Stimulated activated naive CD8-positive, alpha-beta T cell treated with anti-CD3 and anti-CD28 coated beads, Interleukin-15, amount 100 ng/mL, for 72 hours (primary cell): ENCODE measurements at regions not wholly inside any gene's neighbourhood (a gene's known extent, or its start where the extent isn't known, plus 50 kb on each side); places are given as distances from the start of the nearest gene placed in this dataset.

Experiments
- ATAC-seq: fragments of 150-1000 bp; cut with Tn5 transposase; 2 replicates; pipeline ENCODE4 v1.10.0; 2021; ENCODE audit warnings: mild to moderate bottlenecking, moderate library complexity
- DNase-seq, 2 donors: peaks; one replicate each; pipeline ENCODE4 v3.0.0; 2021 to 2022
- H3K27ac Mint-ChIP-seq, 2 donors: one replicate each; pipeline ENCODE4 v1.8.0; 2022; ENCODE audit warnings: mild to moderate bottlenecking in 2 of 2, mixed read lengths in 2 of 2, moderate library complexity in 2 of 2
- H3K27me3 Mint-ChIP-seq: one replicate; pipeline ENCODE4 v1.8.0; 2022; ENCODE audit warnings: mixed read lengths
- H3K4me1 Mint-ChIP-seq: one replicate; pipeline ENCODE4 v1.8.0; 2022; ENCODE audit warnings: mild to moderate bottlenecking, mixed read lengths
- H3K4me3 Mint-ChIP-seq, 2 donors: one replicate each; pipeline ENCODE4 v1.8.0; 2022; ENCODE audit warnings: mild to moderate bottlenecking in 2 of 2, mixed read lengths in 2 of 2, moderate library complexity in 1 of 2
- H3K9me3 Mint-ChIP-seq, 2 donors: one replicate each; pipeline ENCODE4 v1.8.0; 2022; ENCODE audit warnings: mixed read lengths in 2 of 2

DNA sequence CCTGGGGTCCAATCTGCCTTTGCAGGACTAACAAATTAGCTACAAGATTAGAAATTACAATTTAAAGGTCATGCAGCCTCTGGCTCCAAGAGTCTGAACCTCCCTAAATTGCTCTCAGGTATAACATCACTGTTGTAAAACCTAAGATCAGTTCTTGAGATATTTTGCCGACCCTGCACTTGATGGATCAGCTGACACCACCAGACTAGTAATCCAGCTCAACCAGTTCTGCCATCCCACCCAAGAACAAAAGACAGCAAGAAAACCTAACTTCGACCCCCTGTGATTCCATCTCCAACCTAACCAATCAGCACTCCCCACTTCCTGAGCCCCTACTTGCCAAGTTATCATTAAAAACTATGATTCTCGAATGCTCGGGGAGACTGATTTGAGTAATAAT lies 323.0 kb upstream of the BOD1L1 start:
- DNase-seq, result no peak
- Mint-ChIP-seq H3K27me3 (no peaks in the 10 kb centered on the region), H3K4me1 (no peaks in the 10 kb centered on the region), H3K9me3 (no peaks in the 10 kb centered on the region), H3K4me3 (no peak overlapping the region), H3K27ac (no peak overlapping the region)
- ATAC-seq, result no peak

GRCh38 chr4:13953083-13953482 lies 325.6 kb upstream of the BOD1L1 start:
- no peaks in the 10 kb centered on the region for H3K4me1 Mint-ChIP-seq
- DNase-seq (no peak), ATAC-seq (peak; percentile 43)
- no peaks in the 10 kb centered on the region for H3K9me3 Mint-ChIP-seq
- H3K4me3 Mint-ChIP-seq, result no peak overlapping the region
- no peak overlapping the region for H3K27ac Mint-ChIP-seq
- H3K27me3 Mint-ChIP-seq, result no peaks in the 10 kb centered on the region

GRCh38 chr4:13955551-13955950 lies 328.0 kb upstream of the BOD1L1 start:
- H3K27ac Mint-ChIP-seq, result no peak overlapping the region
- no peaks in the 10 kb centered on the region for H3K4me1 Mint-ChIP-seq
- H3K27me3 Mint-ChIP-seq, result no peaks in the 10 kb centered on the region
- no peak overlapping the region for H3K4me3 Mint-ChIP-seq
- DNase-seq (no peak), ATAC-seq (no peak)
- no peaks in the 10 kb centered on the region for H3K9me3 Mint-ChIP-seq

DNA sequence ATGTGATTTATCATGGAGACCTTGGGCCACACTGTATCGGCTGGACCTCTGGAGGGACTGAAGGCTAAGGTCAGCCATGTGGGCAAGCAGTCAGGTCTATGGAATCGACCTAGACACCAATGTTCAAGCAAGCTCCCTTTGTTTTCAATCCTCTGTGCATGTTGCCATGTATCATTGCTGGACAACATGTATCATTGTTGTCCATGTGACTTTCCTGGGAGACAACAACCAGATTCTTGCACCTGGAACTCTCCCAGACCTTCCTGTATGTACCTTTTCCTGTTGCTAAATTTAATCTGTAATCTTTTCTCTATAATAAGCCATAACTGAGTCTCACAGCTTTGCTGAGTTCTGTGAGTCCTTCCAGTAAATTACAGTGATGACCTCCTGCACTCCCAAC lies 329.4 kb upstream of the BOD1L1 start:
- ATAC-seq (no peak), DNase-seq (no peak)
- Mint-ChIP-seq H3K27ac (peak overlapping the region in 1 of 2 donors; percentile 36), H3K4me3 (no peak overlapping the region), H3K27me3 (no peaks in the 10 kb centered on the region), H3K9me3 (no peaks in the 10 kb centered on the region), H3K4me1 (no peaks in the 10 kb centered on the region)

- no peaks in the 10 kb centered on the region for H3K4me1 Mint-ChIP-seq
Measured at GRCh38 chr4:13957871-13958270, 330.3 kb upstream of the BOD1L1 start.

DNA sequence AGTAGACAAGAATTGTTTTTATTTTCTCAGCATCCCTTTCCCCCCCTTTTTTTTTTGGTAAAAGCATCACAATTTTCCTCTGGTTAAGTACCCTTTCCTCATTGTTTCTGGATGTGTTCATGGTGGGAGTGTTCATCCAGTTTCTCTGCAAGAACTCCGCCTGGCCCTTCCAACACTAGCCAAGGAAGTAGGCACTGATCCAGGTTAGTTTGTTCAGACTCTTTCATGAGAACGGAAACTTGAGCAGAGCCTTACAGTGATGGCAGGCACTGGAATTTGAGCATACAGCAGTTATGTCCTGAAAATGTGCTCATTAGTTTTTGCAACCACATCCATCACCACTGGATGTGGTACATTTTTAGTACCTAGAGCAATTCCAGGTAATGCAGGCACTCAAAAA lies 336.1 kb upstream of the BOD1L1 start:
- Mint-ChIP-seq H3K4me1 (no peaks in the 10 kb centered on the region), H3K9me3 (no peaks in the 10 kb centered on the region), H3K27ac (no peak overlapping the region), H3K27me3 (no peaks in the 10 kb centered on the region), H3K4me3 (no peak overlapping the region)
- no peak for ATAC-seq
- DNase-seq, result no peak

More at GRCh38 chr4:13957871-13958270, 330.3 kb upstream of the BOD1L1 start:
- ATAC-seq (no peak), DNase-seq (no peak)
- H3K4me3 Mint-ChIP-seq, result no peak overlapping the region
- no peaks in the 10 kb centered on the region for H3K27me3 Mint-ChIP-seq
- H3K27ac Mint-ChIP-seq, result no peak overlapping the region
- no peaks in the 10 kb centered on the region for H3K9me3 Mint-ChIP-seq

DNA sequence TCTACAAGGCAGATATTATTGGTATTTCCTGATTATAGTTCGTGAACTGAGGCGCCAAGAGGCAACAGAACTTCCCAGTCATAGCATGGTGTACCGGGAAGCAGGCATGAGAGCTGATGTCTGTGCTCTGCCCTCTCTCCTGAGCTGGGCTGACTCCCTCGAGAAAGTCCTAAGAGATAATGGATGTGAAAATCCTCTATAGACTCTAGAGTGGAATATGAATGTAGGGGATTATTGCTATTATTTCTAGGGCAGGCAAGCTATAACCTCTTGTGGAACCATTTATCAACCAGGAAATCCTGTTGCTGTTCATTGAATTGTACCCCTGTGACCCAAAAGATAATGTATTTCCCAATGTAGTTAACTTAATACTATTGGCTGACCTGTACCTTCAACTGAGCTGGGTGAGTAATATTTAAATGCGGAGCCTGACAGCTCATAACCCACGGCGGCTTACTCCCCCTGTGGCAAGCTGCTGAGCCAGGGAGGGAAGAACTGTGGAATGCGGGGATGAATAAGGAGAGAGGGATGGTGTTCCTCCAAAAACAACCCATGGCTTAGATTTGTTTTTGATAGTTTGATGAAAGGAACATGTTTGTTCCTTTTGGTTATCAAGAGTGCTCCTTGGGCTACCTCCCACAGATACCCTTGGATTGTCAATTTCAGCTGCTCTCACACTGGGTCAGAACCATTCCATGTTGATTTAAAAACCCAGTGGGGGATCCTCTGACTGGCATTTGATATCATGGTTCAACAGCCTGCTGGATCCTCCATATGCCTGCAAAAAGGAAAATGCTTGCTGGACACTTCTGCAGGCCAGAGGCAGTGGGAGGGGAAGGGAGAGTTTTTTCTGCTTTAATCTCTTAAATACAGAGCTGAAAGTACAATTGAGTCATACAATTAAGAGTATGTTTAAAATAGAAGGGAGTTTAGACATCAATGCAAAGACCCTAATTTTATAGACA lies 339.0 kb upstream of the BOD1L1 start:
- Mint-ChIP-seq H3K9me3 (no peaks in the 10 kb centered on the region), H3K27ac (no peak overlapping the region), H3K27me3 (no peaks in the 10 kb centered on the region), H3K4me1 (no peaks in the 10 kb centered on the region), H3K4me3 (no peak overlapping the region)
- ATAC-seq, result no peak
- no peak for DNase-seq

GRCh38 chr4:13968723-13969122 lies 341.2 kb upstream of the BOD1L1 start:
- DNase-seq, result no peak
- ATAC-seq, result no peak

GRCh38 chr4:13970349-13970748 lies 342.8 kb upstream of the BOD1L1 start:
- Mint-ChIP-seq H3K27me3 (no peaks in the 10 kb centered on the region), H3K4me3 (no peak overlapping the region), H3K4me1 (no peaks in the 10 kb centered on the region), H3K27ac (no peak overlapping the region), H3K9me3 (no peaks in the 10 kb centered on the region)
- ATAC-seq (no peak), DNase-seq (no peak)

More at GRCh38 chr4:13968723-13969122, 341.2 kb upstream of the BOD1L1 start:
- Mint-ChIP-seq H3K27me3 (no peaks in the 10 kb centered on the region), H3K27ac (no peak overlapping the region), H3K9me3 (no peaks in the 10 kb centered on the region), H3K4me1 (no peaks in the 10 kb centered on the region), H3K4me3 (no peak overlapping the region)

- no peak overlapping the region for H3K27ac Mint-ChIP-seq
- ATAC-seq (no peak), DNase-seq (no peak)
- H3K9me3 Mint-ChIP-seq, result peaks cover 0 to 7% of the 10 kb centered on the region in 2 donors
- no peak overlapping the region for H3K4me3 Mint-ChIP-seq
- peaks cover 23% of the 10 kb centered on the region for H3K27me3 Mint-ChIP-seq
- H3K4me1 Mint-ChIP-seq, result peaks cover 10% of the 10 kb centered on the region
Measured at GRCh38 chr4:13977746-13978145, 350.2 kb upstream of the BOD1L1 start.

DNA sequence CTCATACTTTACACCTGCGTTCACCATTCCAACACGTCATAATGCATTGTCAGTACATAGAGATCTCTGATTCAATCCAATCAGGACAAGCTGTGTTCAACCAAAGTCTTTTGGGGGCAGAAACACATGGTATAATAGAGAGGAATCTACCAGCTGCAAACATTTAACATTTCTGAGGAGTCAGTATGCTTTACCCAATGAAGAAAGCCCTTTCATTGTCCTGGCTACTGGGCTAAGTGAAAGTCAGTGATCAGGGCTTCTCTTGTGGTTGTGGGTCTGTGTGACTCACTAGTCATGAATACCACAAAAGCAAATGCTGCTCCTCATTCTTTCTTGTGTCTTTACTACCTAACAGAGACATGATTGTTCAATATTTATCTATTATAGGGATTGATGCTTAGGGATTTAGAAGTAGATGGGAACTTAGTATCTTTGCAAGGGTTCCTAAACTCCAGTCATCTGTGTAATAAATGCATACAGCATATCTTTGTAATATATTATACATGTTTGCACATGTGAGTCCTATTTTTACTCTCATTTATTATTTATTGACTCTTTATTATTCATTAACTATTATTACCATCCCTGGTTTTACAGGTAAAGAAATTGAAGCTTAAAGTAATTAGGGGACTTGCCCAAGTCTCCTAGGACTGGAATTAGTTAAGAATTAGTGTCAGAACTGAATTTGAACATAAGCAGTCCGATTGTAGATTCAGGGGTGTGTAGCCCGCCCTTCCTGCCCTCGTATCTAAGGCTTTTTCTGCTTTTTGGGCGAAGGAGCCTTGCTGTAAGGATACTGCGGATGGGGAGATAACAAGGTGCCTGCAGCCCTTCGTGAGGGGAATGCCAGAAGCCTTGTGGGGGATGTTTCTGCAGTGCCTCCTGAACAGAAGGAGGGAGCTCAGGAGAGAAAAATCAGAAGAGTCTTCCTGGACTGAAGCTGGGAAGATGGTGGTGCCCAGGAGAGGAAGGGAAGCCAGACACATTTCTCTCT lies 353.1 kb upstream of the BOD1L1 start:
- peaks cover 4 to 15% of the 10 kb centered on the region in 2 donors for H3K9me3 Mint-ChIP-seq
- peaks cover 10% of the 10 kb centered on the region for H3K4me1 Mint-ChIP-seq
- ATAC-seq (peak; percentile 65), DNase-seq (no peak)
- no peak overlapping the region for H3K4me3 Mint-ChIP-seq
- H3K27ac Mint-ChIP-seq, result no peak overlapping the region
- peaks cover 25% of the 10 kb centered on the region for H3K27me3 Mint-ChIP-seq

GRCh38 chr4:13981499-13981898 lies 354.0 kb upstream of the BOD1L1 start:
- H3K27ac Mint-ChIP-seq, result no peak overlapping the region
- H3K9me3 Mint-ChIP-seq, result peaks cover 4 to 15% of the 10 kb centered on the region in 2 donors

GRCh38 chr4:13982010-13982409 lies 354.5 kb upstream of the BOD1L1 start:
- ATAC-seq (no peak), DNase-seq (no peak)
- Mint-ChIP-seq H3K4me3 (no peak overlapping the region), H3K9me3 (peaks cover 4 to 12% of the 10 kb centered on the region in 2 donors), H3K27ac (no peak overlapping the region), H3K27me3 (peaks cover 22% of the 10 kb centered on the region), H3K4me1 (peaks cover 10% of the 10 kb centered on the region)

More at GRCh38 chr4:13981499-13981898, 354.0 kb upstream of the BOD1L1 start:
- Mint-ChIP-seq H3K4me3 (no peak overlapping the region), H3K4me1 (peaks cover 10% of the 10 kb centered on the region), H3K27me3 (peaks cover 25% of the 10 kb centered on the region)
- no peak for ATAC-seq
- DNase-seq, result no peak

- Mint-ChIP-seq H3K27ac (no peak overlapping the region), H3K4me1 (peaks cover 10% of the 10 kb centered on the region), H3K9me3 (peaks cover 4 to 8% of the 10 kb centered on the region in 2 donors)
Measured at GRCh38 chr4:13983189-13983790, 355.8 kb upstream of the BOD1L1 start.

More at GRCh38 chr4:13983189-13983790, 355.8 kb upstream of the BOD1L1 start:
- ATAC-seq (no peak), DNase-seq (no peak)
- peaks cover 16% of the 10 kb centered on the region for H3K27me3 Mint-ChIP-seq
- H3K4me3 Mint-ChIP-seq, result no peak overlapping the region
